DMS114 treated with DMSO at 0.1 percent for 48 hours (cell line): ENCODE measurements at regions not wholly inside any gene's neighbourhood (a gene's known extent, or its start where the extent isn't known, plus 50 kb on each side); places are given as distances from the start of the nearest gene placed in this dataset.

Source experiments
- DNase-seq: peaks from one replicate; lab custom pipeline; 2025; ENCODE audit not compliant: unreplicated experiment; lab: John Stamatoyannopoulos, UW

DNA sequence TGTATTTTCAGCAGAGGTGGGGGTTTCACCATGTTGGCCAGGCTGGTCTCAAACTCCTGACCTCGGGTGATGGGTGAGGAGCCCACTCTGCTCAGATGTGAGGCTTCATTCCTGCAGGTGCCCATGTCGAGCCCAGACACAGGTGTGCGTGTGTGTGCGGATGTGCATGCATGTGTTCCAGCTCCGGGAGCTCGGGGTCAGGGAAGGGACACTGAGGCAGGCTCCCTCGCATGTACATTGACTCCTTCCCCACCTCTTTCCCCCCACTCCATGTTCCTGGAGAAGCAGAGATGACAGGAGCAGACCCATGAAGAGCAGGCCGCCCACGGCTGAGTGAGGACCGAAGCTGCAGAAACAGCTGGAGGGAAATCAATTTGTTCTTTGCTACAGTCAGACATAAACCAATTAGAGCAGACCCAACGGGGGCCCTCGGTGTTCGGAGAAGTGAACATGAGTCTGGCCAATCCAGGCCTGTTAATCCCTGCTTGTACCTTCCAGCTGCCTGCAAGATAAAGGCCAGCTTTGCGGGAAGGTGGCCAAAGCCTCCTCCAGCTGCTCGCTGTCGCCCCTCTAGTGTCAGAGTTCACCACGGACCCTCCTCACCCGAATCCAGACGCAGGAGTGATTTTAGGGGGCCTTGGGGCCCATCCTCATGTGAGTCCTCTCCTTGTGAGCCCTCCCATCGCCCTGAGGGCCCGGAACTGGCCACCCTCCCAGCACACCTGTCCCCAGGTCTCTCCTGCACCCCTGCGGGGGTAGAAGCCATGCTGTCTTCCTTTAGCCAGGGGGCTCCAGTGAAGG is 321.0 kb upstream of the RTL1 start:
- no peak for DNase-seq

DNA sequence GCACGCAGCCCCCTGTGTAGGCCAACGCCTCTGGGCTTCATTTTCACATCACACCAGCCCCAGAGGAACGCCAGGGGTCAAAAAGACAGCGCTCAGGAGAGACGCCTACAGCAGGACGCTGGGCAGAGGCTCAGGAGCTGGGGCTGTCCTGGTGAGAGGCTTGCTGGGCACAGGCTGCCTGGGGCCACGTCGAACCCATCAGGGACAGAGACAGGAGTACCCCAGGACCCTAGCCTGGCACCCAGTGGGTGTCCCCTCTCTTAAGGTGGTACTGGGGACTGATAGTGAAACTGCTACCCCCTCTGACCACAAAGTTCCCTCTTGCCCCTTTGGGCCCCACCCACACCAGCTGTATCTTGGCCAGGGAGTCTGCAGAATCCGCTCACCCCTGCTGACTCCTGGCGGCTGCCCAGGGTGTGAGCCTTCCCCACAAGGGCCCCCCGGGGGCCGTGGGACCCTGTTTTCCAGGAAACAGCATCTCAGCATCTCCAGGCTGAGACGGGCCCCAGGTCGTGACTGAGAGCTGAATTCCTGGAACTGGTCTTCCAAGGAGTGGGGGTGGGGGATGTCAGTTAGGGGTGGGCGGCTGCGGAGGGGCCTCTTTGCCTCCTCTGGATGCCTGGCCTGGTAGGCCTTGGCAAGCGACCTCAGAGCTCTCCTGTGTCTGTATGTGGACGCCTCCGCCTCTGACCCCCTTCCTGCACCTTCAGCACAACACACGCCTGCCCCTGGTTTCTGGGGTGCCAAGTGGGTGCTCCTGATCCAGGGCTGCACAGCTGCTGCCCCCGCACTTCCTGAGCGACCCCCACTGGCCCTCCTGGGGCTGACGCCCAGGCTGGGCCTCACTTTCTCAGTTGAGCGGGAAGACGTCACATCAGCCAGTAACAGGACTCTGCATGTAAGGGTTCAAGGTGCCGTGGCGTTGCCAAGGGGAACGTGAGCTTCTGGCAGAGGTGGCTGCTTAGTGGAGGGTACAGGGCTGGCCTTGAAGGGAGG is 321.9 kb upstream of the RTL1 start:
- DNase-seq: no peak

DNA sequence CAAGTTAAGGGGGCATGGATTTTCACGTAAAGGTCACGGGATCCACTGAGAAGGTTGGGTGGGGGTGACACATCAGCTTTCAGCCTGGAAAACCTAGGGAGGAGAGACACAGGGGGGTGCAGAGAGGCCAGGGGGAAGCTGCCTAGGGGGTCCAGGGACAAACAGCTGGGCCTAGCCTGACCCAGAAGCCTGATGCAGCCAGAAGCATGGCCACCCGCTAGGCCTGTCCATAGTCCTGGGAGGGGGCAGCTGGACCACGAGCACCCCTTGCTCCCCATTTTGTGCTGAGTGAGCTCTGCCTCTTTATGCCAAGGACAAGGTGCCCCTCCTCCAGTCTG is 322.7 kb upstream of the RTL1 start:
- no peak for DNase-seq

DNA sequence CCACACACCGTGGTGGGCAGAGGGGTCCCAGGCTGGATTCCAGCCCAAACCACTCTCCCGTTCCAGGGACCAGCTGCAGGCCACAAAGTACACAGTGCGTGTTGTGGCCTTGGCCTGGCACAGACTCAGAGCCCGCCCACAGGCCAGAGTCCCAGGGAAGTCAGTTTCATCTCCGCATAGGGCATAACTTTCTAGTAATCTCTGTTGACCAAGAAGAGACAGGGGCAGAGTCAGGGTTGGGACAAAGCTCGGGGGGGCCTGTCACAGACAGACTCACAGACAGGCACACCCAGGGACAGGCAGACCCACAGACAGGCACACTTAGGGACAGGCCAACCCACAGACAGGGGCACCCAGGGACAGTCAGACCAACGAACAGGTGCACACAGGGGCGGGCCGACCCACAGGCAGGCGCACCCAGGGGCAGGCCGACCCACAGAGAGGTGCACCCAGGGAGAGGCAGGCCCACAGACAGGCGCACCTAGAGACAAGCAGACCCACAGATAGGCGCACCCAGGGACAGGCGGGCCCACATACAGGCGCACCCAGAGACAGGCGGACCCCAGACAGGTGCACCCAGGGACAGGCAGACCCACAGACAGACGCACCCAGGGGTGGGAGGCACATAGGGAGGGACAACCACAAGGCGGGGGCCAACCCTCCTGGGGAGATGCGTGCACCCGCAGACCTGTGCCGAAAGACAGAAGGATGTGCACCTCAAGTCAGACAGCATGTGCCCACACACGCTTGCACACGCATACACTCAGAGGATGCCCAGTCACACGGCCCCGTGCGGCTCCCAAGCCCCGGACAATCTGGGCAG is 323.3 kb upstream of the RTL1 start:
- DNase-seq: no peak

DNA sequence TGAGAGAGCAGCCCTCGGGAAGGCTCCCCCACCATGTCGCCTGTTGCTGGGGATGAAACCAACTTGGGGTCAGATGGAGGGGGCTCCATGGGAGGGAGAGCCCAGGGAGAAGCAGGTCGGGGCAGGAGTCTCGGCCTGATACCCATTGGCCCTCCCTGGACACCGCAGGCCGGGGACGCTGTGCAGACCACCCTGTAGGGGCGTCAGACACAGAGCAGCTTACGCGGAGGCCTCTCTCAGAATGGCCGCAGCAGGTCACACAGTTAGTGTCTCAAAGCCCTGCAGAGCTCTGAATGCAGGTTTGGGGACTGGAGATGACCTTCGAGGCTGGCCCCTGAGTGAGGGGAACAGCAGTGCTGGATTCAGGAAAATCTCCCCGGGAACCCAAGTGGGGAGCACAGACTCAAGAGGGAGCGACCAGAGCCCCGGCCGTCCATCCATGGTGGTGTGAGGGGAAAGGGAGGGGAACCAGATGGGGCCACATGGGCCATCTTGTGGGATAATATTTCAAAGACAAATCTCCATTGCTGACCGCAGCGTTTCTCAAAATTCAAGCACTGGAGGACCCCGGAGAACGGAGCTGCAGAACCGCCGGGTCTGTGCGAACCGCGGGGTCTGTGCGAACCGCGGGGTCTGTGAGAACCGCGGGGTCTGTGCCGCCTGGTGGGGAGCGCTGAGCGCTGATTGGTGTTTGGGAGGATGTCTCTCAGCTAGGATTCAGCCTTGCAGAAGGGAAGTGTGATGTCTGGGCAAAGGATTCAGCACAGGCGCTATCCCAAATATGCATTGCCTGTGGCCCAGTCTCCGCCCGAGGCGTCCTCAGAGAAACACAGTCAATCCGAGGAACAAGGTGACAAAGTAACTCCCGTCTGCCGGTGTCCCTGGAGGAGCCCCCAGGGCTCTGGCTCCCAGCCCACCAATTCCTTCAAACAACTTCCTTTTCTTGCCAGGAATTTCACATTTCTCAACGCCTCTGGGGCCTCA is 324.4 kb upstream of the RTL1 start:
- no peak for DNase-seq

DNA sequence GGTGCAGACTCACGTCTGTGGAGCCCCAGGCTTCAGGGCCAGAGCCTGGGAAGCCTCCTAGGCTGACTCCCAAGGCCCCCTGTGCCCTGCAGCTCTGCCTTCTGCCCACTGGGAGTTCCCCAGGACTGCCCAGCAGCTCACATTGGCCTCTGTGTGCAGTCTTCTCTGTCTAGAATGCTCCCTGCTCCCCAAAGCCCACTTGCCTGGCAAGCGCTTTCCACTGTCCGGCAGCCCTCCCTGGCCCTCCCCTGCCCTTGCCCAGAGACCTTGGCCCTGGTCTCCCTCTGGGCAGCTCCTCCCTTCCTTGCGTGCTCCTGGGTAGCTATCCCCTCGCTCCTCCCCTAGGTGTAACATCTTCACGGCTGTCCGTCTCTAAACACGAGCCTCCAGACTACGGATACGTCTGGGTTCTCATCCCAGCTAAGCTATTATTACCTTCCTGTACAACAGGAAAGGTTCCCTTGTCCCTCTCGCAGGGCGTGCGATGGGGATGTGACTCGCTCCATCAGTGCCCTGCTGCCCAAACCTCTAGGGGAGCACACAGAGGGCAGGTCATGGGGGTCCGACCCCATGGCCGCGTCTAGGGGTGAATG is 325.5 kb upstream of the RTL1 start:
- DNase-seq: no peak

DNA sequence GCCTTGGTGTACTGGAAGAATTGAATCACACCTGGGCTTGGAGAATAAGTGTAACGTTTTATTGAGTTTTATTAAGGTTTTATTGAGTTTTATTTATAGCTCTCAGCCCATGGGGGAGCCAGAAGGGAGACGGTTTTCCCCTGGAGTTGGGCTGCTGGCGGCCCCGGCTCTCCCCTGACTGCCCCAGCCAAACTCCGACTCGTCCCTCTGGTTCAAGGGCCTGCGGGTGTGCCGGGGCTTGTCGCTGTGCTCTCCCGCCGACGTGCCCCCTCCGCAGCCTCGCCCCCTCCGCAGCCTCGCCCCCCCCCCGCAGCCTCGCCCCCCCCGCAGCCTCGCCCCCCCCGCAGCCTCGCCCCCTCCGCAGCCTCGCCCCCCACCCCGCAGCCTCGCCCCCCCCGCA is 326.1 kb upstream of the RTL1 start:
- no peak for DNase-seq

DNA sequence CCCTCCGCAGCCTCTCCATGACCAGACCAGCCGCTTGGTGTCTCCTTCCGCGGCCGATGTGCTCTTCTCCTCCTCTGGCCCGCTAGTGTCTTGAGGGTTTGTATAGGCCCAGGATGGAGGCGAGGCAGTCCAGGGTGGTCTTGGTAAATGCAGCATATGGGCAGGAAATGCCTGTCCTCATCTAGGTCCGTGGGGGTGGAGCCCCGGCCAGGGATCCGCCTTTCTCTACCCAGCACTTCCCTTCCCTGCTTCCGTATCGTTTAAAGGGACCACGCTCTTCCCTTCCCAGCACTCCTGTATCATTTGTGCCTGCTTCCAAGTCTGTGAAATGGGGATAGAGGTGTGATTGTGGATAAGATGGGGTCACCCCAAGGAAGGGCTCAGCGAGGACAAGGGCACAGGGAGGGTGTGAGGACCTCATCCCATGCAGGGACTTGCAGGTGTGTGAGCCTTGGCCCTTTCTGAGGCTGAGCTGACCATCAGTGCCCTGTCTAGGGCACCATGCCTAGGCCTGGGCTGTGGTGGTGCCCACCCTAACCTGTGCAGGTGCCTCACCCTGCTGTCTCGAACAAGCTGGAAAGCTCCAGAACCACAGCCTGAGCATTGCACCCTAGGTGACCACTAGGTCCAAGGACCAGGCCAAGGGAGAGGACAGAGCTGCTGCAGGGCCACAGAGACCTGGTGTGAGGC is 326.8 kb upstream of the RTL1 start:
- DNase-seq: peak; percentile 61

DNA sequence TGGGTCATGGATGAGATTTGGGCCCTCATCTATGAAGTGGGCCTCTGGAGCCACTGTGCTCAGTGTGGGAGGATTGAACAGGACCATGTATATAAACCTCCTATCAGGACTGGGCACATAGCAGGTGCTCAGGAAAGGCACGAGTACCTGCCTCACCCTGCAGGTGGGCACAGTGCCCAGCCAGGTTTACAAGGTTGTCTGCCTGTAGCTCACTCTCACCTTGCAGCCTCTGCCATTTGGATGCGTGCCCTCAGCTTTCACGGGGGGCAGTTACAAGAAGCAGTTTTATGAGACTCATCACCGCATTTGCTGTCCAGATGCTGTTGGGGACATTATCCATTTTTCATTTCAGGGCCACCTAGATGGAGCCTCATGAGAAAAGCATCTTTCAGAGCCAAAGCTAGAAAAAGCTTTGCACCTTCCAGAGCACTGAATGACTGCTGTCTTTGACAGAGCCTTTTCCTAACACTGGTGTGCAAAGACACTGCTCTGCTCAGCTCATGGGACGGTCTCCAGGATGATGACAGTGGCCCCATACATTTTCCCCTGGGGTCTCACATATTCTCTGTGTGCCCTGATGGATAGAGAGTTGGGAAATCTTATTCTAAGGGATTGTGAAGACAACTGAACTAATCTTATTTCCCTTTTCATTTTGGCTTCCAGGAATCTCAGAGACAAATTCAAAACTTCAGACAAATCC is 327.5 kb upstream of the RTL1 start:
- no peak for DNase-seq

DNA sequence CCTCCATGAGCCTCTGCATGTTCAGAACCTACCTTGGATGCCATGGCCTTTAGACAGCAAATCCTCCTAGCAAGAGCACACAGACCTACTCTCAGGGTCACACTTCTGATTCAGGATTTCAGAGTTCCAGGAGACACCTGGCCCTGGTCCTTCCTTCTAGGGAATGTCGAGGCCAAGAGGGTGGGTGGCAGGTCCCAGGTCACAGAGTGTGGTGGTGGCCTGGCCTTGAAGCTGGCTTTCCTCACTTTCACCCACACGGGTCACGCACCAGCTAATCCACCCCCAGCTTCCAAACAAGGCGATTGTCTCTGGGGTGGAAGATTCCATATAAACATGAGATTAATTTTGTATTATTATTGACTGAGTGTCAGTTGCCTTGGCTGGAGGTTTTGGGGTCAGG is 328.3 kb upstream of the RTL1 start:
- DNase-seq: no peak

DNA sequence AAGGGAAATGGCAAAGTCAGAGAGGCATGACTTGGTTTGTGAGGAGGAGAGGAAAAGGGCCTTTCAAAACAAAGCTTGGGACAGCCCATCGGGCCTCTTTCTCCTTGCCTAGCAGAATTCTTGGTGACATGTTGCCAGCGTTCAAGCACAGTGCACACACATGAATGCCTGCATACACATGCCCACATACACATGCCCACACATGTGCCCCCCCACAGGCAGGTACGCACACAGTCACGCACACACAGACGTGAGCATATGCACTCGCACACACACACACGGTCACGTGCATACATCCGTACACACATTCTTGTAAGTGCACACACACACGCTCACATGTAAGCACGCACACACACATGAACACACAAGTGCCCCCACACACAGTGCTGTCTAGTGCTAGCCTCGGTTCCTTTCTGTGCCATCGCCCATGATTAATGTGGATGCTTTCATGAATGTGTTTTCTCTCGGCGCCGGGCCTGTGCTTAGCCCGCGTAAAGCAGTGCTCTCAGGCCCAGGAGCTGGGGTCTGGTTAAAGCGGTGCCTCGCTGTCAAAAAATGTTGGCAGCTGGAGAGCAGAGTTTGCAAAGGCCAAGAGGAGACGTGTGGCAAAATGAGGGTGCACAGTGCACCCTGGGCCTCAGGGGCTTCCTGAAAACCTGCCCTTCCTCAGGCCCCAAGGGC is 328.8 kb upstream of the DIO3 start:
- DNase-seq: no peak

DNA sequence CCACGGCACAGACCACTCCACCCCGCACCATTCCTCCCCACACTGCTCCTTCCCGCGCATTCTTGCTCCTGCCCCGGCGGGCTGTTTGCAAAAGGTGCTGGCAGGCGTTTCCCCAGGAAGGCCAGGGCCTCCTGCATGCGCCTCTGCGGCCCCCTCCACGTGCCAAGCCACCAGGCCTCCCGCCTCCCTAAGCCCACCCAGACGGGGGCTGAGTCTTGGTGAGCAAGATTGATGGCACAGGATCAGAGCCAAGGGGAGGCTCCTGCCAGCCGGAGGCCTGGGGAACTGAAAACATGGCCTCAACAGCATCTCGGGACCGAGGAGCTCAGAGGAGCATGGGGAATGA is 328.3 kb upstream of the DIO3 start:
- no peak for DNase-seq

DNA sequence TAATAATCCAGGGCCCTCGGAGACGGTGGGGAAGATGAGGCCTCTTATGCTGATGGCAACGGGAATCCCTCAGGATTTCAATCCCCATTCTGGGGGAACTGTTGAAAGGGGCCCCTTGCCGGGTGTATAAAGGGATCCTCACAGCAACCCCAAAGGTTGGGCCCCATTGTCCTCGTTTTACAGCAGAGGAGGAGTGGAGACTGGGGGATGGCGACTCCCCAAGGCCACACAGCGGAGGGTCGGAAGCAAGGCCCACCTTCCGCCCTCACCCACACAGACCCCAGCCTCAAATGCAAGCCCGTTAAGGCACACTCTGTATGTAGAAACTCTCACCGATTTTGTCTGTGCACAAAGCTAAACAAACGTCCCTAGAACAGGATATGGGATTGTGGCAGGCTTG is 327.9 kb upstream of the DIO3 start:
- DNase-seq: no peak

DNA sequence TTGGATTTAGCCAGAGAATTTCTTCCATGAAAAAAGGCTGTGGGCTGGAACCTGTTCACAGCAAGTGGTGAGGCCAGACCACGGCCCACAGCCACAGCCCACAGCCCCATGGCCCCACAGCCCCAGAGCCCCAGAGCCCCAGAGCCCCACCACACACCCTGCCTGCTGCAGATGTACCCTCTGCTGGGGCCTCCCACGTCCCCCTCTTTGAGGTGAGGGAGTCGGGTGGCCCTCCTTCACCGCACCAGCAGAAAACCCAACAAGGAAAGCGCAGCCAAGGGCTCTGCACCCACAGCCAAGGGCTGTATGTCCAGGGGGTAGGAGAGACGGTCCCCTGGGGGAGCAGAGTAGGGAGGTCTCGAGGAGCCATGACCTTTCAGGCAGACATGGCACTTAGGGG is 327.5 kb upstream of the DIO3 start:
- no peak for DNase-seq

DNA sequence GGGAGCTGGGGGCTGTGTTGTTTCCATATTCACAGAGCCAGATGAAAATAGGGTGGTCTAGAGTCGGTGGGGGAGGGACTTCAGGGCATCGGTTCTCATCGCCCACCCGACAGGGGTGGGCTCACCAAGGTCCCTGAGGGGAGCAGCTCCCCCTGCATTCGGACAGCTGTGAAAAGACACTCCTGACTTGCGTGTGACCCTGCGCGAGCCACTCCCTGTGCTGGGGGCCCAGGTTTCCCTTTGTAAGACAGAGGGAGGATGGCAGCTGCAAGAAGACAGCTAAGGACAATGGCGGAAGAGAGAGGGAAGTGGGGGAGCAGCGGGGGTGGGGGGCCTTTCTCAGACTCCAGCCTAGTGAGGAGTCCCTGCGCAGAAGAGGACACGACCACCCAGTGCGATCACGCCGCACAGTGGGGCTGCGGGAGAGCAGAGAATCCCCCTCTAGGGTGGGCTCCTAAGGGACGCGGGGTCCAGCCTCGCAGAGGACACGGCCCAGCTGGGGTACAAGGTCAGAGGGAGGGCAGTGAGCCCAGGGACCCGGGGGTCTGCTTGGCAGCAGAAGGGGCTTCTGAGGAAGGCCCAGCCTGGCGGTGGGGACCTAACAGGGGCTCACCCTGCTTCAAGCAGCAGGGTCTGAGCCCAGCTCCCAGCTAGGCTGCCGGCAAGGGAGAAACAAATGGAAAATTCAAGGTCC is 326.9 kb upstream of the DIO3 start:
- no peak for DNase-seq

DNA sequence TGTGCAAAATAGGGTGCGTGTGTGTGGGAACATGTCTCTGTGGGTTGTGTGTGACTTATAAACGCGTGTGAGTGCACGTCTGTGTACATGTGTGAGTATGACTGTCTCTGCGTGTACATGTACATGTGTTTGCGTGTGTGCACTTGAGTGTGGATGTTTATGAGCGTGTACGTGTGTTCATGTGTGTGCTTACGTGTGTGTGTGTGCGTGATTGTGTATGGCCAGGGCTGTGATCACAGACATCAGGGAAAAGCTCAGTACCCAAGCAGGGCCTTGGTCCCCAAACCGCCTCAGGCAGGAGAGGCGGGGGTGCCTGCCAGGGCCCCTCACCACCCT is 326.3 kb upstream of the DIO3 start:
- no peak for DNase-seq

DNA sequence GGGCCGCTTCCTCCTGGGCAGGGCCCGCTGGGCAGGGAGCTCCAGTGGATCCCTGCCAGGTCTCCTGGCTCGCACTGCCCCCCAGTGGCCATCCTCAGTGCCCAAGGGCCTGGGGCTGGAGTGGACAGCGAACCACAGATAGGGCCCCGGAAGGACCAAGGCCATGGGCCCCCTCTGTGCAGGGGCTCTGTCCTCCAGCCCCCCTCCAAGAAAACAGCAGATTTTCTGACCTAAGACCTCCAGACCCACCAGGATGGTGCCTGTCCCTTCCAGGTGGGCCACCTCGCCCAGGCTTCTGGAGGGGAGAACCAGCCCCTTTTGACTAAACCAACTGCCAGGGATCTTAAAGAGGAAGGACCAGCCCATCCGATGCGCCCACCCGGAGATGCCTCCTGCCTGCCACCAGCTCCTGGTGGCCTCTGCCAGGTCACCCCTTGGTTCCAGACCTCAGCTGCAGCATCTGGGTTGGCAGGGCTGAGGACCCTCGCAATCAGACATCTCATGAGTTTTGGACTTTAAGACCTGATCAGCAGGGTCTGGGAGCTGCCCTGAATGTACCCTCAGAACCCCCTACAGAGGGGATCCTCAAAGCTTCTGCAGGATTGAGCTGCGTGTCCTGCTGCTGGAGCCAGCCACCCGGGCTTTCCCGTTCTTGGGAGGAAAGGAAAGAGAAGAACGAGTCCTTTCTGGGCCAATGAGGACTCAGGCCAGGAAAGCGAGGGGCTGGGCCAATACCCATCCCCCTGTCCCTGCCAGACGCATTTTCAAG is 325.8 kb upstream of the DIO3 start:
- DNase-seq: peak; percentile 19
